Panc1 (cell line): ENCODE measurements at regions not wholly inside any gene's neighbourhood (a gene's known extent, or its start where the extent isn't known, plus 50 kb on each side); places are given as distances from the start of the nearest gene placed in this dataset.

ENCODE experiments used
- ATAC-seq: fragments of 200-7000 bp; cut with Tn5 transposase; 2 replicates; pipeline ENCODE4 v1.9.1; 2020; ENCODE audit warnings: mild to moderate bottlenecking, moderate library complexity
- BruUV-seq: library from RNA; stranded (reverse); fragments of 400-500 nt; replicated peaks from 2 replicates; lab custom pipeline; 2021; lab: Mats Ljungman, UMichigan
- CTCF ChIA-PET: fragments of 300-600 bp; sonication (Branson Sonifier 250); formaldehyde crosslinking; loops from one replicate; lab custom pipeline; 2022; ENCODE audit warnings: antibody characterized with exemption; lab: Charles Lee
- POLR2A ChIA-PET: fragments of 300-600 bp; sonication (Branson Sonifier 250); formaldehyde crosslinking; loops from one replicate; lab custom pipeline; 2022; ENCODE audit warnings: antibody characterized with exemption; lab: Charles Lee
- DNase-seq: peaks from one replicate; pipeline ENCODE4 v3.0.0-alpha.2; 2010; ENCODE audit warnings: low read depth, low spot score
- H3K27ac ChIP-seq: 2 replicates; pipeline ENCODE4 v1.5.1; 2011; ENCODE audit warnings: mild to moderate bottlenecking, low read length, inconsistent platforms
- H3K27me3 ChIP-seq: fragments of 200-500 bp; sonication (Bioruptor generic); 2 replicates; pipeline ENCODE4 v1.6.0; 2014; ENCODE audit warnings: low read length, inconsistent platforms; ENCODE audit not compliant: control insufficient read depth, insufficient read depth
- H3K36me3 ChIP-seq: fragments of 200-500 bp; sonication (Bioruptor generic); 2 replicates; pipeline ENCODE4 v1.5.1; 2014; ENCODE audit warnings: inconsistent platforms, mild to moderate bottlenecking, low read length, moderate library complexity; ENCODE audit not compliant: control insufficient read depth, insufficient read depth
- H3K4me1 ChIP-seq: 2 replicates; pipeline ENCODE4 v1.5.1; 2011; ENCODE audit warnings: inconsistent platforms, mild to moderate bottlenecking, low read length, moderate library complexity; ENCODE audit not compliant: control insufficient read depth, insufficient read depth
- H3K4me3 ChIP-seq, 2 experiments: 2 replicates each; pipeline ENCODE4 v1.5.1; 2011 to 2012; ENCODE audit warnings: low read depth in 2 of 2, low read length in 2 of 2, mild to moderate bottlenecking in 2 of 2, inconsistent platforms in 1 of 2, moderate library complexity in 1 of 2
- H3K9me3 ChIP-seq: fragments of 200-500 bp; sonication (Bioruptor generic); 2 replicates; pipeline ENCODE4 v1.5.1; 2014; ENCODE audit warnings: low read depth, mild to moderate bottlenecking, inconsistent platforms, low read length, moderate library complexity; ENCODE audit not compliant: control insufficient read depth, insufficient read depth
- POLR2AphosphoS5 ChIP-seq: IDR thresholded peaks from 2 replicates; pipeline ENCODE4 v1.6.1; 2012; ENCODE audit warnings: mild to moderate bottlenecking, low read depth, low read length, moderate library complexity
- REST ChIP-seq, 2 experiments: IDR thresholded peaks; 2 replicates each; pipeline ENCODE4 v1.6.1; 2011 to 2012; ENCODE audit warnings: low read depth in 2 of 2, control low read depth in 1 of 2, low read length in 1 of 2, mild to moderate bottlenecking in 1 of 2, moderate library complexity in 1 of 2; ENCODE audit not compliant: insufficient read depth in 1 of 2
- SIN3A ChIP-seq: IDR thresholded peaks from 2 replicates; pipeline ENCODE4 v1.6.1; 2012; ENCODE audit warnings: low read depth, mild to moderate bottlenecking, low read length, moderate library complexity, borderline replicate concordance; ENCODE audit not compliant: insufficient read depth
- TCF7L2 ChIP-seq: IDR thresholded peaks from 2 replicates; pipeline ENCODE4 v1.6.1; 2011; ENCODE audit warnings: mild to moderate bottlenecking, low read depth, low read length, inconsistent platforms
- in situ Hi-C: cut with HindIII; loops from 2 replicates; pipeline ENCODE4 v1.10.0; 2016; ENCODE audit warnings: low sequenced_read_pairs, low pct_unique_long_range_greater_than_20kb
- intact Hi-C: fragments of 100-400 bp; cut with micrococcal nuclease; formaldehyde crosslinking; loops from one replicate; pipeline ENCODE4 v1.10.0; 2022; ENCODE audit not compliant: unreplicated experiment
- TF ChIP-seq, protein P1 (sequence below): fragments of 450-650 bp; IDR thresholded peaks from 2 replicates; pipeline ENCODE4 v1.5.1; 2017; ENCODE audit warnings: mild to moderate bottlenecking

GRCh38 chr18:25962919-25963318, 127.5 kb downstream of the SS18 start:
- in situ Hi-C loops (no loop called here), intact Hi-C loops (no loop called here)
- CTCF ChIA-PET = no interaction called here

DNA sequence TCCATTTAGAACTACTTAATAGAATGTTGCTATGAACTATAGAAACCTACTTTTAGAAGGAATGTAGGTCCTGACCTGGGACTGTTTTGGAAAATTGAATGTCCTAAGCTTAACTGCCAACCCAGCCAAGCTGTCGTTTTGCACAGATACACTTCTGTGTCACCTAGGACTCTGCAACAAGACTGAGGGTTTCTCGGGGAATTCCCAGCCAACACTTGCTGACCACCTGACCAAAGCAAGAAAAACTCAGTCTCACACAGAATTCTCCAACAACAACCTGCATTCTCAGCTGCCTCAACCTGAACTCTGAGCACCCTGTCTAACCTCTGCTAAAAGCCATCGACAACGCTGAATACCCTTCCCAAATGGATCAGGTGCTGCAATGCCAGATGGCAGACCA, 128.2 kb downstream of the SS18 start:
- Histone ChIP-seq H3K36me3 (no peaks in the 10 kb centered on the region), H3K27me3 (0 out of 2 replicates have a peak, but pooled peaks cover 2% of the 10 kb centered on the region), H3K4me1 (no peaks in the 10 kb centered on the region), H3K4me3 (no peak overlapping the region), H3K27ac (no peak overlapping the region), H3K9me3 (no peaks in the 10 kb centered on the region)
- intact Hi-C loops = no loop called here
- ATAC-seq (no peak), DNase-seq (no peak)
- no peak for TF ChIP-seq TCF7L2
- no peak for TF ChIP-seq POLR2AphosphoS5
- TF ChIP-seq SIN3A = no peak
- TF ChIP-seq, protein P1, sequence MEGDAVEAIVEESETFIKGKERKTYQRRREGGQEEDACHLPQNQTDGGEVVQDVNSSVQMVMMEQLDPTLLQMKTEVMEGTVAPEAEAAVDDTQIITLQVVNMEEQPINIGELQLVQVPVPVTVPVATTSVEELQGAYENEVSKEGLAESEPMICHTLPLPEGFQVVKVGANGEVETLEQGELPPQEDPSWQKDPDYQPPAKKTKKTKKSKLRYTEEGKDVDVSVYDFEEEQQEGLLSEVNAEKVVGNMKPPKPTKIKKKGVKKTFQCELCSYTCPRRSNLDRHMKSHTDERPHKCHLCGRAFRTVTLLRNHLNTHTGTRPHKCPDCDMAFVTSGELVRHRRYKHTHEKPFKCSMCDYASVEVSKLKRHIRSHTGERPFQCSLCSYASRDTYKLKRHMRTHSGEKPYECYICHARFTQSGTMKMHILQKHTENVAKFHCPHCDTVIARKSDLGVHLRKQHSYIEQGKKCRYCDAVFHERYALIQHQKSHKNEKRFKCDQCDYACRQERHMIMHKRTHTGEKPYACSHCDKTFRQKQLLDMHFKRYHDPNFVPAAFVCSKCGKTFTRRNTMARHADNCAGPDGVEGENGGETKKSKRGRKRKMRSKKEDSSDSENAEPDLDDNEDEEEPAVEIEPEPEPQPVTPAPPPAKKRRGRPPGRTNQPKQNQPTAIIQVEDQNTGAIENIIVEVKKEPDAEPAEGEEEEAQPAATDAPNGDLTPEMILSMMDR = no peak
- no peak for TF ChIP-seq REST (IDR thresholded peaks at IDR 0.05; ENCODE audit: insufficient read depth in 1 of 2, low read depth in 2 of 2, low read length in 1 of 2)
- no TSS peak for BruUV-seq
- in situ Hi-C loops = no loop called here
- ChIA-PET CTCF (no interaction called here), POLR2A (no interaction called here)

More at GRCh38 chr18:25962919-25963318, 127.5 kb downstream of the SS18 start:
- no peak overlapping the region for H3K27ac ChIP-seq
- ATAC-seq = no peak
- H3K9me3 ChIP-seq = no peaks in the 10 kb centered on the region
- DNase-seq = no peak
- H3K4me3 ChIP-seq = no peak overlapping the region
- H3K27me3 ChIP-seq = 0 out of 2 replicates have a peak, but pooled peaks cover 2% of the 10 kb centered on the region
- no peak for TF ChIP-seq TCF7L2
- TF ChIP-seq SIN3A = no peak
- TF ChIP-seq, protein P1 = no peak
- TF ChIP-seq REST (IDR thresholded peaks at IDR 0.05; ENCODE audit: insufficient read depth in 1 of 2, low read depth in 2 of 2, low read length in 1 of 2) = no peak
- TF ChIP-seq POLR2AphosphoS5 = no peak
- no peaks in the 10 kb centered on the region for H3K36me3 ChIP-seq
- POLR2A ChIA-PET = no interaction called here
- no peaks in the 10 kb centered on the region for H3K4me1 ChIP-seq
- BruUV-seq = no TSS peak
